CD4-positive, alpha-beta T cell treated with Interferon gamma for 1 hour (primary cell): ENCODE measurements at regions not wholly inside any gene's neighbourhood (a gene's known extent, or its start where the extent isn't known, plus 50 kb on each side); places are given as distances from the start of the nearest gene placed in this dataset.

Experiments
- DNase-seq: peaks from one replicate; pipeline ENCODE4 v3.0.0-alpha.2; 2020

- DNase-seq, result no peak
These were observed 92.7 kb upstream of the RESF1 start for GRCh38 chr12:31866523-31866922.

- no peak for DNase-seq
These were observed 94.2 kb upstream of the RESF1 start for GRCh38 chr12:31865023-31865422.

- DNase-seq, result no peak
These were observed 97.9 kb upstream of the RESF1 start for GRCh38 chr12:31861360-31861759.

- DNase-seq, result no peak
These were observed 98.8 kb upstream of the RESF1 start for GRCh38 chr12:31860401-31860800.

GRCh38 chr12:31859232-31859977, 99.8 kb upstream of the RESF1 start:
- peak; percentile 47 for DNase-seq

- no peak for DNase-seq
These were observed 103.8 kb upstream of the RESF1 start for GRCh38 chr12:31855427-31855826.

GRCh38 chr12:31853977-31854376, 105.2 kb upstream of the RESF1 start:
- DNase-seq, result no peak

- no peak for DNase-seq
These were observed 105.7 kb upstream of the RESF1 start for GRCh38 chr12:31853520-31853919.

- DNase-seq, result no peak
These were observed 108.9 kb upstream of the RESF1 start for GRCh38 chr12:31850268-31850667.

GRCh38 chr12:31849090-31849687, 110.0 kb upstream of the RESF1 start:
- DNase-seq, result no peak

GRCh38 chr12:31846405-31846804, 112.8 kb upstream of the RESF1 start:
- DNase-seq, result no peak

GRCh38 chr12:31845613-31846322, 113.4 kb upstream of the RESF1 start:
- no peak for DNase-seq

GRCh38 chr12:31843398-31844095, 114.7 kb upstream of the AMN1 start:
- DNase-seq, result no peak

GRCh38 chr12:31837913-31838312, 109.1 kb upstream of the AMN1 start:
- DNase-seq, result no peak

- DNase-seq, result no peak
These were observed 106.6 kb upstream of the AMN1 start for GRCh38 chr12:31835276-31835882.

- DNase-seq, result no peak
These were observed 105.3 kb upstream of the AMN1 start for GRCh38 chr12:31834150-31834549.

GRCh38 chr12:31832740-31833729, 104.2 kb upstream of the AMN1 start:
- peak; percentile 61 for DNase-seq

- no peak for DNase-seq
These were observed 99.2 kb upstream of the AMN1 start for GRCh38 chr12:31828071-31828470.

- no peak for DNase-seq
These were observed 93.9 kb upstream of the AMN1 start for GRCh38 chr12:31822761-31823160.

GRCh38 chr12:31821484-31821883, 92.7 kb upstream of the AMN1 start:
- DNase-seq, result no peak

- DNase-seq, result no peak
These were observed 92.0 kb upstream of the AMN1 start for GRCh38 chr12:31820832-31821231.

GRCh38 chr12:31819427-31819826, 90.6 kb upstream of the AMN1 start:
- DNase-seq, result no peak
